ENCODE measurements at regions not wholly inside any gene's neighbourhood (a gene's known extent, or its start where the extent isn't known, plus 50 kb on each side); places are given as distances from the start of the nearest gene placed in this dataset.

DNA sequence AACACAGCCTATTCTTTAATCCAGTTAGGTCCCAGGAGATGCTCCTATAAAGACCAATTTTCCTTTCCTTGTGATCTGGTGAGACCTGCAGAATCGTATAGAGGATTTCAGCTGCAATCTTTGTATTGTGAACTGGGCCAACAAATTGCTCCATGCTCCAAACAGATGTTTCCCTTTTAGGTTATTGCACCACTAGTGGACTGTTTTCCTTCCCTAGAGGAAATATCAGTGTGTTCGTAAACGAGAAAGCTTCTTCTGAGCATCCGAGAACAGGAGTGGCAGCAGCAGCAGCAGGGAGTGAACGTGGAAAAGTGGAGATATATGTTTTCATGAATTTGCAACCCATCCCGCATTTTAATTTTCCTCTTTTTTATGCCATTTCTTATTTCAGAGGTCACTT is 344.1 kb upstream of the PDE3A start:
- no peak overlapping the region for H3K27ac Mint-ChIP-seq (ENCODE audit: unreplicated experiment)
- H3K27me3 Mint-ChIP-seq (ENCODE audit: insufficient read depth, unreplicated experiment) = no peaks in the 10 kb centered on the region
- no peak overlapping the region for H3K4me3 Mint-ChIP-seq (ENCODE audit: unreplicated experiment)
- Histone ChIP-seq H3K36me3 (ENCODE audit: control insufficient read depth, insufficient read depth, low read length) (no peaks in the 10 kb centered on the region), H3K4me3 (ENCODE audit: low read depth, low read length) (no peak overlapping the region), H3K9me3 (no peaks in the 10 kb centered on the region), H3K27me3 (replicated peaks; ENCODE audit: control insufficient read depth, insufficient read depth, low read length) (no peaks in the 10 kb centered on the region), H3K4me1 (no peaks in the 10 kb centered on the region)
- ChIA-PET CTCF (no interaction called here), POLR2A (no interaction called here)
- no peak for DNase-seq
- TF ChIP-seq, protein P1, sequence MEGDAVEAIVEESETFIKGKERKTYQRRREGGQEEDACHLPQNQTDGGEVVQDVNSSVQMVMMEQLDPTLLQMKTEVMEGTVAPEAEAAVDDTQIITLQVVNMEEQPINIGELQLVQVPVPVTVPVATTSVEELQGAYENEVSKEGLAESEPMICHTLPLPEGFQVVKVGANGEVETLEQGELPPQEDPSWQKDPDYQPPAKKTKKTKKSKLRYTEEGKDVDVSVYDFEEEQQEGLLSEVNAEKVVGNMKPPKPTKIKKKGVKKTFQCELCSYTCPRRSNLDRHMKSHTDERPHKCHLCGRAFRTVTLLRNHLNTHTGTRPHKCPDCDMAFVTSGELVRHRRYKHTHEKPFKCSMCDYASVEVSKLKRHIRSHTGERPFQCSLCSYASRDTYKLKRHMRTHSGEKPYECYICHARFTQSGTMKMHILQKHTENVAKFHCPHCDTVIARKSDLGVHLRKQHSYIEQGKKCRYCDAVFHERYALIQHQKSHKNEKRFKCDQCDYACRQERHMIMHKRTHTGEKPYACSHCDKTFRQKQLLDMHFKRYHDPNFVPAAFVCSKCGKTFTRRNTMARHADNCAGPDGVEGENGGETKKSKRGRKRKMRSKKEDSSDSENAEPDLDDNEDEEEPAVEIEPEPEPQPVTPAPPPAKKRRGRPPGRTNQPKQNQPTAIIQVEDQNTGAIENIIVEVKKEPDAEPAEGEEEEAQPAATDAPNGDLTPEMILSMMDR (IDR thresholded peaks at IDR 0.05; ENCODE audit: insufficient read depth in 1 of 2, low read depth in 1 of 2, low read length in 1 of 2, severe bottlenecking in 1 of 2, unreplicated experiment in 1 of 2) = no peak
- H3K9me3 Mint-ChIP-seq (ENCODE audit: unreplicated experiment) = peaks cover 15% of the 10 kb centered on the region
- no TSS peak for BruUV-seq (replicated peaks)
- intact Hi-C loops (cut with micrococcal nuclease; ENCODE audit: unreplicated experiment) = no loop called here
- H3K4me1 Mint-ChIP-seq (ENCODE audit: low read depth, unreplicated experiment) = peaks cover under 1% of the 10 kb centered on the region
- no peaks in the 10 kb centered on the region for H3K36me3 Mint-ChIP-seq (ENCODE audit: insufficient read depth, unreplicated experiment)

DNA sequence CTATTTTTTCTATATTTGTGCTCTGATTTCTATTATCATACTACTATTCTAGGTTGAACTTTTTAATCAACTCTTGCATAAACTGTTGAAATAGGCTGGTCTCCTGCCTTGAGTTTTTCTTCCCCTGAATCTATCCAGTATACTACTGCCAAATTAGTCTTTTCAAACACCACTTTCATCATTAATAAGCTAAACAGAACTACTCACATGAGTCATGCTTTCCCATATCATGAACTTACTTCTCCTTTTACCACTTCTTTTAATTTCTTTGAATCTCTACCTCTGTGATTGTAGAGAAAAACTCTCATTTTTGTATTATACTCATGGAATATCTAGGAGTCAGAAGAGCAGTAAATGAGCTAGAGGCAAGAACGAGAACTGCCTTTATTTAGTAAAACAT is 340.3 kb upstream of the PDE3A start:
- DNase-seq = no peak
- no TSS peak for BruUV-seq (replicated peaks)
- no peak overlapping the region for H3K27ac Mint-ChIP-seq (ENCODE audit: unreplicated experiment)
- ChIA-PET POLR2A (no interaction called here), CTCF (no interaction called here)
- H3K9me3 Mint-ChIP-seq (ENCODE audit: unreplicated experiment) = peaks cover 22% of the 10 kb centered on the region
- Histone ChIP-seq H3K27me3 (replicated peaks; ENCODE audit: control insufficient read depth, insufficient read depth, low read length) (no peaks in the 10 kb centered on the region), H3K9me3 (no peaks in the 10 kb centered on the region), H3K36me3 (ENCODE audit: control insufficient read depth, insufficient read depth, low read length) (no peaks in the 10 kb centered on the region), H3K4me1 (peaks cover 20% of the 10 kb centered on the region), H3K4me3 (ENCODE audit: low read depth, low read length) (no peak overlapping the region)
- intact Hi-C loops (cut with micrococcal nuclease; ENCODE audit: unreplicated experiment) = no loop called here
- TF ChIP-seq, protein P1 (IDR thresholded peaks at IDR 0.05; ENCODE audit: insufficient read depth in 1 of 2, low read depth in 1 of 2, low read length in 1 of 2, severe bottlenecking in 1 of 2, unreplicated experiment in 1 of 2) = no peak
- H3K4me3 Mint-ChIP-seq (ENCODE audit: unreplicated experiment) = no peak overlapping the region
- no peaks in the 10 kb centered on the region for H3K36me3 Mint-ChIP-seq (ENCODE audit: insufficient read depth, unreplicated experiment)
- H3K27me3 Mint-ChIP-seq (ENCODE audit: insufficient read depth, unreplicated experiment) = no peaks in the 10 kb centered on the region
- H3K4me1 Mint-ChIP-seq (ENCODE audit: low read depth, unreplicated experiment) = peaks cover 7% of the 10 kb centered on the region

GRCh38 chr12:20030826-20031225 is 337.5 kb upstream of the PDE3A start:
- peaks cover 7% of the 10 kb centered on the region for H3K4me1 Mint-ChIP-seq (ENCODE audit: low read depth, unreplicated experiment)
- Histone ChIP-seq H3K4me1 (peaks cover 20% of the 10 kb centered on the region), H3K9me3 (no peaks in the 10 kb centered on the region), H3K36me3 (ENCODE audit: control insufficient read depth, insufficient read depth, low read length) (no peaks in the 10 kb centered on the region), H3K4me3 (ENCODE audit: low read depth, low read length) (no peak overlapping the region), H3K27me3 (replicated peaks; ENCODE audit: control insufficient read depth, insufficient read depth, low read length) (no peaks in the 10 kb centered on the region)
- H3K9me3 Mint-ChIP-seq (ENCODE audit: unreplicated experiment) = peaks cover 22% of the 10 kb centered on the region
- BruUV-seq (replicated peaks) = no TSS peak
- peak; percentile 61 to 73 for DNase-seq
- intact Hi-C loops (cut with micrococcal nuclease; ENCODE audit: unreplicated experiment) = loop anchor here (1.0 to 5.0 kb wide), 4 partner anchors 13 to 152 kb away; no protein-coding TSS in a partner anchor
- H3K36me3 Mint-ChIP-seq (ENCODE audit: insufficient read depth, unreplicated experiment) = no peaks in the 10 kb centered on the region
- H3K4me3 Mint-ChIP-seq (ENCODE audit: unreplicated experiment) = no peak overlapping the region
- ChIA-PET CTCF (interaction anchor here (1.0 kb wide), 1 partner anchor 114 kb away, joined by 3 read pairs; no protein-coding TSS in a partner anchor), POLR2A (no interaction called here)
- TF ChIP-seq, protein P1 (IDR thresholded peaks at IDR 0.05; ENCODE audit: insufficient read depth in 1 of 2, low read depth in 1 of 2, low read length in 1 of 2, severe bottlenecking in 1 of 2, unreplicated experiment in 1 of 2) = no peak
- peak overlapping the region; percentile 51 for H3K27ac Mint-ChIP-seq (ENCODE audit: unreplicated experiment)
- no peaks in the 10 kb centered on the region for H3K27me3 Mint-ChIP-seq (ENCODE audit: insufficient read depth, unreplicated experiment)
